ENCODE measurements at regions not wholly inside any gene's neighbourhood (a gene's known extent, or its start where the extent isn't known, plus 50 kb on each side); places are given as distances from the start of the nearest gene placed in this dataset.
"Not testable (repeated sequence)": the region's sequence is repeated elsewhere in the genome, so short reads cannot be mapped to it uniquely, and the experiment has no call there.

DNA sequence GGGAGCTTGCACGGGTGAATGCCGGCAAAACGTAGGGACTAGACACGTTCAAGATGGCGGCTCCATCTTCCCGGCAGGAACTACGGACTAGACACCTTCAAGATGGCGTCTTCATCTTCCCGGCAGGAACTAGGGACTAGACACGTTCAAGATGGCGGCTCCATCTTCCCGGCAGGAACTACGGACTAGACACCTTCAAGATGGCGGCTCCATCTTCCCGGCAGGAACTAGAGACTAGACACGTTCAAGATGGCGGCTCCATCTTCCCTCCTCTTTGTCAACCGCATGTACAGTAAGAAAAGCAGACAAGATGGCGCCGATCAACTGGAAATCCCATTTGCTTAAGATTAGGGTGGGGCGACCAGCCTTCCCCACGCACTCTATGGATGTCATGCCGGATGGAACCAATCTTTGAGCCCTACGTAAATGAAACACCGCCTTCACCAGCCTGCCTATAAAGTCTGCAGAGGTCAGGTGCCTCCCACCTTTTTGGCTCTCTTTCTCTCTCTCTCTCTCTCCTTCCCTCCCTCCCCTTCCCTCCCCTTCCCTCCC lies 222.4 kb downstream of the CRLF2 start:
- TF ChIP-seq, protein P1, sequence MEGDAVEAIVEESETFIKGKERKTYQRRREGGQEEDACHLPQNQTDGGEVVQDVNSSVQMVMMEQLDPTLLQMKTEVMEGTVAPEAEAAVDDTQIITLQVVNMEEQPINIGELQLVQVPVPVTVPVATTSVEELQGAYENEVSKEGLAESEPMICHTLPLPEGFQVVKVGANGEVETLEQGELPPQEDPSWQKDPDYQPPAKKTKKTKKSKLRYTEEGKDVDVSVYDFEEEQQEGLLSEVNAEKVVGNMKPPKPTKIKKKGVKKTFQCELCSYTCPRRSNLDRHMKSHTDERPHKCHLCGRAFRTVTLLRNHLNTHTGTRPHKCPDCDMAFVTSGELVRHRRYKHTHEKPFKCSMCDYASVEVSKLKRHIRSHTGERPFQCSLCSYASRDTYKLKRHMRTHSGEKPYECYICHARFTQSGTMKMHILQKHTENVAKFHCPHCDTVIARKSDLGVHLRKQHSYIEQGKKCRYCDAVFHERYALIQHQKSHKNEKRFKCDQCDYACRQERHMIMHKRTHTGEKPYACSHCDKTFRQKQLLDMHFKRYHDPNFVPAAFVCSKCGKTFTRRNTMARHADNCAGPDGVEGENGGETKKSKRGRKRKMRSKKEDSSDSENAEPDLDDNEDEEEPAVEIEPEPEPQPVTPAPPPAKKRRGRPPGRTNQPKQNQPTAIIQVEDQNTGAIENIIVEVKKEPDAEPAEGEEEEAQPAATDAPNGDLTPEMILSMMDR (IDR thresholded peaks at IDR 0.05; ENCODE audit: control extremely low read depth, extremely low read depth, low read depth, missing control alignments): no peak
- peak; percentile 69 for DNase-seq (ENCODE audit: extremely low spot score)
- CTCF ChIA-PET: no interaction called here
- POLR2A ChIA-PET: no interaction called here

- DNase-seq (ENCODE audit: extremely low spot score); CTCF ChIA-PET; POLR2A ChIA-PET: not testable (repeated sequence)
These were observed 223.9 kb downstream of the CRLF2 start for GRCh38 chrX:988530-988929.

GRCh38 chrX:981791-982626 lies 230.4 kb downstream of the CRLF2 start:
- POLR2A ChIA-PET: no interaction called here
- no peak for DNase-seq (ENCODE audit: extremely low spot score)
- TF ChIP-seq, protein P1 (IDR thresholded peaks at IDR 0.05; ENCODE audit: control extremely low read depth, extremely low read depth, low read depth, missing control alignments): no peak
- CTCF ChIA-PET: no interaction called here

DNA sequence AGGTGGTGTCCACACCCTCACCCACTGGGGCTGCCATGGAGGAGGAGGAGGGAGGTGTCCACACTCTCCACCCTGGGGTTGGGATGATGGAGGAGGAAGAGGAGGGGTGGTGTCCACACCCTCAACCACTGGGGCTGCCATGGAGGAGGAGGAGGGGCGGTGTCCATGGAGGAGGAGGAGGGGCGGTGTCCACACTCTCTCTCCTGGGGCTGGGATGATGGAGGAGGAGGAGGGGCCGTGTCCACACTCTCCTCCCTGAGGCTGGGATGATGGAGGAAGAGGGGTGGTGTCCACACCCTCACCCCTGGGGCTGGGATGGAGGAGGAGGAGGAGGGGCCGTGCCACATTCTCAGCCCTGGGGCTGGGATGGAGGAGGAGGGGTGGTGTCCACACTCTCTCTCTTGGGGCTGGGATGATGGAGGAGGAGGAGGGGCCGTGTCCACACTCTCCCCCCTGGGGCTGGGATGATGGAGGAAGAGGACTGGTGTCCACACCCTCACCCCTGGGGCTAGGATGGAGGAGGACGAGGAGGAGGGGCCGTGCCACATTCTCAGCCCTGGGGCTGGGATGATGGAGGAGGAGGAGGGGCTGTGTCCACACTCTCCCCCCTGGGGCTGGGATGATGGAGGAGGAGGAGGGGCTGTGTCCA lies 231.7 kb downstream of the CRLF2 start:
- ChIA-PET CTCF (no interaction called here), POLR2A (no interaction called here)
- DNase-seq (ENCODE audit: extremely low spot score): no peak
- TF ChIP-seq, protein P1 (IDR thresholded peaks at IDR 0.05; ENCODE audit: control extremely low read depth, extremely low read depth, low read depth, missing control alignments): no peak

DNA sequence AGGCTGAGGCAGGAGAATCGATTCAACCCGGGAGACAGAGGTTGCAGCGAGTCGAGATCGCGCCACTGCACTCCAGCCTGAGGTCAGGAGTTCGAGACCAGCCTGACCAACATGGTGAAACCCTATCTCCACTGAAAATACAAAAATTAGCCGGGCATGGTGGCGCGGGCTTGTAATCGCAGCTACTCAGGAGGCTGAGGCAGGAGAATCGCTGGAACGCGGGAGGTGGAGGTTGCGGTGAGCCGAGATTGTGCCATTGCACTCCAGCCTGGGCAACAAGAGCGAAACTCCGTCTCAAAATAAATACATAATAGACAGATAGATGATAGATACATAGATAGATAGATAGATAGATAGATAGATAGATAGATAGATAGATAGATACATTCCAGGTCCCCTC lies 233.3 kb downstream of the CRLF2 start:
- CTCF ChIA-PET; DNase-seq (ENCODE audit: extremely low spot score); POLR2A ChIA-PET: not testable (repeated sequence)

- ChIA-PET CTCF (no interaction called here), POLR2A (no interaction called here)
- TF ChIP-seq, protein P1 (IDR thresholded peaks at IDR 0.05; ENCODE audit: control extremely low read depth, extremely low read depth, low read depth, missing control alignments): no peak
- DNase-seq (ENCODE audit: extremely low spot score): no peak
These were observed 239.3 kb downstream of the CRLF2 start for GRCh38 chrX:973010-973632.

- CTCF ChIA-PET: no interaction called here
- POLR2A ChIA-PET: no interaction called here
- DNase-seq (ENCODE audit: extremely low spot score): no peak
- TF ChIP-seq, protein P1 (IDR thresholded peaks at IDR 0.05; ENCODE audit: control extremely low read depth, extremely low read depth, low read depth, missing control alignments): no peak
These were observed 244.1 kb downstream of the CRLF2 start for GRCh38 chrX:968148-968965.

All from GM10248 (cell line).